HL-60 (cell line): ENCODE measurements at regions not wholly inside any gene's neighbourhood (a gene's known extent, or its start where the extent isn't known, plus 50 kb on each side); places are given as distances from the start of the nearest gene placed in this dataset.

Experiments used
- CTCF ChIP-seq: IDR thresholded peaks from one replicate; pipeline ENCODE4 v1.5.1; 2011; ENCODE audit warnings: low read length, control low read depth, inconsistent platforms; ENCODE audit not compliant: insufficient read depth
- POLR2AphosphoS5 ChIP-seq: IDR thresholded peaks from 2 replicates; pipeline ENCODE4 v1.6.1; 2012; ENCODE audit warnings: low read depth
- REST ChIP-seq: IDR thresholded peaks from 2 replicates; pipeline ENCODE4 v1.6.1; 2012; ENCODE audit warnings: low read depth; ENCODE audit not compliant: insufficient replicate concordance

GRCh38 chr1:181425566-181425965, 57.8 kb upstream of the CACNA1E start:
- TF ChIP-seq CTCF (no peak), REST (no peak), POLR2AphosphoS5 (no peak)
